Fibroblast of mammary gland (primary cell): ENCODE measurements at regions not wholly inside any gene's neighbourhood (a gene's known extent, or its start where the extent isn't known, plus 50 kb on each side); places are given as distances from the start of the nearest gene placed in this dataset.

ENCODE experiments used
- DNase-seq: peaks from one replicate; pipeline ENCODE4 v3.0.0-alpha.2; 2010; ENCODE audit warnings: low read depth
- H3K4me3 ChIP-seq: 2 replicates; pipeline ENCODE4 v1.5.1; 2011; ENCODE audit warnings: low read depth, mild to moderate bottlenecking, low read length, moderate library complexity; ENCODE audit not compliant: control insufficient read depth
- CTCF ChIP-seq: conservative IDR thresholded peaks from 2 replicates; pipeline ENCODE4 v1.5.1; 2011; ENCODE audit warnings: low read depth, low read length, inconsistent platforms; ENCODE audit not compliant: control insufficient read depth, insufficient read depth

DNA sequence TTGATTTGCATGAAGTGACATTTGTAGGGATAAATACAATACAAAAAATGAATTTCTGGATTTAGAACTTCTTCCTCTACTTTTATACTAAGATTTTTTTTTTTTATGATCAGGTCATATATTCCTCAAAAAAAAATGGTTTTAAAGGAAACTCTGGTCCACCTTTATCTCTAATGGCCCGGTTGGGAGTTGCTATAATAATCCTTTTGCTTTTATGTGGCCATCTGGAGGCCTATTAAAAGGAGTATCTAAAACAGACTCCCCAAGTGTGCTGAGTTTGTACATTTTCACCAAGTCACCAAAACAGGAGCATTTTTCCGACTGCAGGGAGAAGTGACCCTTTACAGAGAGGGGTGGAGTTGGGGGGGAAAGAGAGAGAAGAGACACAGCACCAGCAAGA is 329.2 kb upstream of the FIGN start:
- DNase-seq: no peak
- no peak for TF ChIP-seq CTCF
- H3K4me3 ChIP-seq: no peak overlapping the region

- DNase-seq: peak; percentile 43
- peak; percentile 77 for TF ChIP-seq CTCF
- no peak overlapping the region for H3K4me3 ChIP-seq
These were observed 325.4 kb upstream of the FIGN start for GRCh38 chr2:164061129-164061746.

- no peak for DNase-seq
- no peak for TF ChIP-seq CTCF
- no peak overlapping the region for H3K4me3 ChIP-seq
These were observed 324.2 kb upstream of the FIGN start for GRCh38 chr2:164060031-164060430.

- H3K4me3 ChIP-seq: no peak overlapping the region
- no peak for DNase-seq
- no peak for TF ChIP-seq CTCF
These were observed 319.8 kb upstream of the FIGN start for GRCh38 chr2:164055623-164056022.

GRCh38 chr2:164054651-164055050 is 318.8 kb upstream of the FIGN start:
- no peak for TF ChIP-seq CTCF
- H3K4me3 ChIP-seq: no peak overlapping the region
- no peak for DNase-seq

- H3K4me3 ChIP-seq: no peak overlapping the region
- no peak for TF ChIP-seq CTCF
- DNase-seq: no peak
These were observed 317.2 kb upstream of the FIGN start for GRCh38 chr2:164053021-164053420.

- no peak for TF ChIP-seq CTCF
- no peak for DNase-seq
These were observed 316.2 kb upstream of the FIGN start for GRCh38 chr2:164052006-164052405.

More at GRCh38 chr2:164052006-164052405, 316.2 kb upstream of the FIGN start:
- H3K4me3 ChIP-seq: no peak overlapping the region
